ENCODE measurements at regions not wholly inside any gene's neighbourhood (a gene's known extent, or its start where the extent isn't known, plus 50 kb on each side); places are given as distances from the start of the nearest gene placed in this dataset.

DNA sequence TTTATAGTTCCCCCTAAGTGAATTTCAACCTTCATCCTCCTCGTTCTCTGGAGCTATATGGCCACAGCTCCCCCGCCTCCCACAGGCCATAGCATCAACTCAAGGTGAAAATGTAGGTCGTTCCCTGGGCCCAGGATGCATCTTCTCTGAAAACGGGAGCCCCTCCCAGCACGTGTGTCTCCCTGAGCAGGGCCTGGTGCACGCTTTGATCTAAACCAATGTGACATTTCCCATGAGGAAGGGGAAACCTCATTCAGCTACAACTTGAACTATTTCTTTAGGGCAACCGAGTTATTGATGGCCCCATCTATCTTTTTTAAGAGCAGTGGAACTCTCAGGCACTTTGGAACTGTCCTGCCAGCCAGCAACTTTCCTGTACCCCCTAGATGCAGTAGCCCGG, 57.8 kb upstream of the BACE2 start:
- Histone ChIP-seq H3K27ac (ENCODE audit: low read length) (no peak overlapping the region), H3K9me3 (ENCODE audit: control insufficient read depth, low read depth, low read length) (no peaks in the 10 kb centered on the region), H3K4me3 (ENCODE audit: low read length) (no peak overlapping the region), H3K36me3 (ENCODE audit: control insufficient read depth, low read depth, low read length) (no peaks in the 10 kb centered on the region), H3K4me1 (ENCODE audit: control insufficient read depth, low read depth, low read length) (peaks cover 8% of the 10 kb centered on the region), H3K9ac (ENCODE audit: low read length) (no peak overlapping the region), H3K27me3 (ENCODE audit: control insufficient read depth, insufficient read depth, low read length) (no peaks in the 10 kb centered on the region)

DNA sequence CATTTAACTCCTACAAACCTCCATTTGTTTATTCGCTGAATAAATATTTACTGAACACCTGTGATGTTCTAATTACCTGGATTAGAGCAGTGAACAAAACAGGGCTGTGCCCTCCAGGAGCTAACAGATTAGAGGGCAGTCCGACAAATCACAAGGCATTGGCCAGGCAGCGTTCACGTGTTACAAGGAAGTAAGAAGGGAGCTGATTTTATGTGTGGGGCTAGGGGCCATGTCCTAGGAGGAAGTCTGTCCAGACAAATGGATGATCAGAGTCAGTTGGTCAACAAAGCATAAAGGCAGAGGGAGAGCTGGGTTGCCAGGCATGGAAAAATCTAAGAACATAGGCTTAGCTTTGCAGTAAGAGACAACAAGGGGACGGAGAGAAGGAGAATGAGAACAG, 57.3 kb upstream of the BACE2 start:
- H3K9ac ChIP-seq (ENCODE audit: low read length): no peak overlapping the region
- H3K9me3 ChIP-seq (ENCODE audit: control insufficient read depth, low read depth, low read length): no peaks in the 10 kb centered on the region
- H3K27me3 ChIP-seq (ENCODE audit: control insufficient read depth, insufficient read depth, low read length): no peaks in the 10 kb centered on the region
- no peak overlapping the region for H3K27ac ChIP-seq (ENCODE audit: low read length)
- no peaks in the 10 kb centered on the region for H3K36me3 ChIP-seq (ENCODE audit: control insufficient read depth, low read depth, low read length)
- H3K4me1 ChIP-seq (ENCODE audit: control insufficient read depth, low read depth, low read length): peaks cover 8% of the 10 kb centered on the region
- H3K4me3 ChIP-seq (ENCODE audit: low read length): no peak overlapping the region

DNA sequence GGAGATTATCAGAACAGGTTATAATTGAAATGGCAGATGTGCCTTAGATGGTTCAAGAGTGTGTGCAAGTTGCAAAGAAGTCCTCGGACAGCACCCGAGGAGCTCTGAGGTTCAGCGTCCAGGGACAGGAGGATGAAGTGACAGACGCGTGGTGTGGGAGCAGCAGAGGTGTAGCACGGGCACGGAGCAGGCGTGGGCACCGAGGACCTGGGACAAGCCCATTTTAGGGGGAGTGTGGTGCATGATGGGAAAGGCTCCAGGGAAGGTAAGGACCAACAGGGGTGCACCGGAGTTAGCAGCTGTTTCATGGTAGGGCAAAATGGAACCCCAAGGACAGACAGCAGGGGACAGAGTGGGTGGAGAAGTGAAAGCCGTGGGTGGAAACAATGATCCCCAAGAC, 56.3 kb upstream of the BACE2 start:
- peaks cover 8% of the 10 kb centered on the region for H3K4me1 ChIP-seq (ENCODE audit: control insufficient read depth, low read depth, low read length)
- no peaks in the 10 kb centered on the region for H3K36me3 ChIP-seq (ENCODE audit: control insufficient read depth, low read depth, low read length)
- no peaks in the 10 kb centered on the region for H3K9me3 ChIP-seq (ENCODE audit: control insufficient read depth, low read depth, low read length)
- no peak overlapping the region for H3K9ac ChIP-seq (ENCODE audit: low read length)
- no peaks in the 10 kb centered on the region for H3K27me3 ChIP-seq (ENCODE audit: control insufficient read depth, insufficient read depth, low read length)
- no peak overlapping the region for H3K27ac ChIP-seq (ENCODE audit: low read length)
- no peak overlapping the region for H3K4me3 ChIP-seq (ENCODE audit: low read length)

DNA sequence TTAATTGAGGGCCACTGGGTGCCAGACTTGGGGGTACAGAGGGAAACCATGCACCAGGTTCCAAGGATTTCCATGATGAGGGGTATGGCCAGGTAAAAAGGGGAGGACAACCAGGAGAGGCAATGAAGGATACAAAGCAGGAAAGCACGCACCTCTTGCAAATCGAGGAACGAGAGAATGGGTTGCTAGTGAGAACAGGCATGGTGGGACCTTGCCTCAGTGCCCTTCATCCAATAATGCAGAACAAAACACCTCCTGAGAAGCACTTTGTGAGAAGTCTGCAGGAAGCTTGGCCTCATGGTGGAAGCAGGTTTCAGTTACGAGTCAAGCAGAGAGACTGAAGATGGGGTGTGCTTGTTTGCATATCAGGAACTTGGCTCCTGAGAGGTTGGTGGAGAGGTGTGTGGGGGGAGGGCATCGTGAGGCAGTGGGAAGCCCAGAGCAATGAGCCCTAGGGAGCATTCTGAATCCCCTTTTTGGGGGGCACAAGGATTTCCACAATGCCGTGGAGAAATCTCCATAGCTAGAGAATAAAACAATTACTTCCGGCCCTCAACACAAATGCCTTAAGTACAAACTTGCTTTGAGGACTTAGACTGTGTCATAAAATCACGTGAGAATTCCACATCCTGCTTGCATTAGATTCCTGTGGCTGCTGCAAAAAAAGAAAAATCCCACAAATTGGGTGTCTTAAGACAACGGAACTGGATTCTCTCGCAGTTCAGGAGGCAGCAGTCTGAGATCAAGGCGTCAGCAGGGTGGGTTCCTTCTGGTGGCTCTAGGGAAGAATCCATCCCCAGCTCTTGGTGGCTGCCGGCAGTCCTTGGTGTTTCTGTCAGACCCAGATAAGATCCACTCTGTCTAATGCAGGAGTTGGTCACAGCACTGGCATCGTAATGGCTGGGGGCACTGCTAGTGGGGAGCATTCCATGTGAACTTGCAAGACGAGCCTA, 54.9 kb upstream of the BACE2 start:
- H3K27me3 ChIP-seq (ENCODE audit: control insufficient read depth, insufficient read depth, low read length): no peaks in the 10 kb centered on the region
- no peaks in the 10 kb centered on the region for H3K36me3 ChIP-seq (ENCODE audit: control insufficient read depth, low read depth, low read length)
- no peaks in the 10 kb centered on the region for H3K9me3 ChIP-seq (ENCODE audit: control insufficient read depth, low read depth, low read length)
- H3K4me3 ChIP-seq (ENCODE audit: low read length): no peak overlapping the region
- H3K9ac ChIP-seq (ENCODE audit: low read length): no peak overlapping the region
- no peak overlapping the region for H3K27ac ChIP-seq (ENCODE audit: low read length)
- H3K4me1 ChIP-seq (ENCODE audit: control insufficient read depth, low read depth, low read length): peaks cover 8% of the 10 kb centered on the region

DNA sequence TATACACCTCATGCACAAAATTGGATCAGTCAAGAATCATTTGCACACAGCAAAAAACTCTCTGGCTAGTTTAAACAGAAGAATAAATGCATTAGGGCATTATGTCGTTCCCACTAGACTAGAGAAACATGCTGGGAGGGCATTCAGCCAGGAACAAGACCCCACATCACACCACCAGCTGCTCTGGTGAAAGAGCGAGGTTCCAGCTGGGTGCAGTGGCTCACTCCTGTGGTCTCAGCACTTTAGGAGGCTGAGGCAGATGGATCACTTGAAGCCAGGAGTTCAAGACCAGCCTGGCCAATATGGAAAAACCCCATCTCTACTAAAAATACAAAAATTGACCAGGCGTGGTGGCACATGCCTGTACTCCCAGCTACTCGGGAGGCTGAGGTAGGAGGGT, 52.1 kb upstream of the BACE2 start:
- Histone ChIP-seq H3K9me3 (ENCODE audit: control insufficient read depth, low read depth, low read length) (no peaks in the 10 kb centered on the region), H3K4me3 (ENCODE audit: low read length) (no peak overlapping the region), H3K4me1 (ENCODE audit: control insufficient read depth, low read depth, low read length) (peaks cover 8% of the 10 kb centered on the region), H3K27me3 (ENCODE audit: control insufficient read depth, insufficient read depth, low read length) (no peaks in the 10 kb centered on the region), H3K36me3 (ENCODE audit: control insufficient read depth, low read depth, low read length) (no peaks in the 10 kb centered on the region), H3K9ac (ENCODE audit: low read length) (no peak overlapping the region), H3K27ac (ENCODE audit: low read length) (no peak overlapping the region)

All from iPS-18a (cell line).